Liver (tissue), 8 donors: ENCODE measurements at regions not wholly inside any gene's neighbourhood (a gene's known extent, or its start where the extent isn't known, plus 50 kb on each side); places are given as distances from the start of the nearest gene placed in this dataset.

ENCODE experiments used
- DNase-seq: peaks from one replicate; pipeline ENCODE4 v3.0.0-alpha.2; 2017; ENCODE audit warnings: low spot score
- H3K27ac ChIP-seq, 2 donors: one replicate each; pipeline ENCODE4 v1.7.0; 2013; ENCODE audit warnings: inconsistent platforms in 2 of 2, low read length in 2 of 2, control low read depth in 1 of 2, low read depth in 1 of 2, mild to moderate bottlenecking in 1 of 2
- H3K27me3 ChIP-seq, 4 donors: one replicate each; pipeline versions ENCODE4 v1.6.1 to v1.7.0; 2013; ENCODE audit warnings: low read length in 3 of 4, inconsistent platforms in 1 of 4, mild to moderate bottlenecking in 1 of 4, moderate library complexity in 1 of 4; ENCODE audit not compliant: control insufficient read depth in 4 of 4, insufficient read depth in 4 of 4
- H3K36me3 ChIP-seq, 4 donors: one replicate each; pipeline versions ENCODE4 v1.6.1 to v1.7.0; 2013; ENCODE audit warnings: low read length in 3 of 4, mild to moderate bottlenecking in 3 of 4, low read depth in 1 of 4, moderate library complexity in 1 of 4; ENCODE audit not compliant: control insufficient read depth in 4 of 4, insufficient read depth in 3 of 4
- H3K4me1 ChIP-seq, 4 donors: one replicate each; pipeline versions ENCODE4 v1.6.1 to v1.7.0; 2013; ENCODE audit warnings: low read length in 3 of 4, mild to moderate bottlenecking in 3 of 4, moderate library complexity in 1 of 4; ENCODE audit not compliant: control insufficient read depth in 4 of 4, insufficient read depth in 4 of 4
- H3K4me3 ChIP-seq, 3 donors: one replicate each; pipeline versions ENCODE4 v1.6.1 to v1.7.0; 2013; ENCODE audit warnings: low read length in 3 of 3, control low read depth in 1 of 3, low read depth in 1 of 3, mild to moderate bottlenecking in 1 of 3
- H3K9ac ChIP-seq, 2 donors: one replicate each; pipeline ENCODE4 v1.7.0; 2013; ENCODE audit warnings: low read length in 2 of 2, mild to moderate bottlenecking in 2 of 2, moderate library complexity in 2 of 2, control low read depth in 1 of 2, low read depth in 1 of 2
- H3K9me3 ChIP-seq, 4 donors: one replicate each; pipeline versions ENCODE4 v1.6.1 to v1.7.0; 2013; ENCODE audit warnings: low read length in 3 of 4; ENCODE audit not compliant: control insufficient read depth in 4 of 4
- ATF3 ChIP-seq: IDR thresholded peaks from 2 replicates; pipeline ENCODE4 v1.6.1; 2016; ENCODE audit warnings: antibody characterized with exemption
- EGR1 ChIP-seq, 2 donors: IDR thresholded peaks; 2 replicates each; pipeline ENCODE4 v1.6.1; 2016 to 2018; ENCODE audit warnings: antibody characterized with exemption in 2 of 2, low read depth in 2 of 2
- FOXA1 ChIP-seq: IDR thresholded peaks from 2 replicates; pipeline ENCODE4 v1.6.1; 2016; ENCODE audit warnings: antibody characterized with exemption
- FOXA2 ChIP-seq: IDR thresholded peaks from 2 replicates; pipeline ENCODE4 v1.6.1; 2016; ENCODE audit warnings: antibody characterized with exemption
- HNF4A ChIP-seq, 2 donors: conservative IDR thresholded peaks; 2 replicates each; pipeline ENCODE4 v1.6.1; 2016; ENCODE audit warnings: antibody characterized with exemption in 2 of 2, mild to moderate bottlenecking in 2 of 2
- HNF4G ChIP-seq: IDR thresholded peaks from 2 replicates; pipeline ENCODE4 v1.6.1; 2016; ENCODE audit warnings: antibody characterized with exemption
- JUND ChIP-seq, 2 donors: IDR thresholded peaks; 2 replicates each; pipeline ENCODE4 v1.6.1; 2016; ENCODE audit warnings: antibody characterized with exemption in 2 of 2
- RAD21 ChIP-seq, 2 donors: IDR thresholded peaks; 2 replicates each; pipeline ENCODE4 v1.6.1; 2016; ENCODE audit warnings: antibody characterized with exemption in 2 of 2, mild to moderate bottlenecking in 2 of 2
- REST ChIP-seq: IDR thresholded peaks from 2 replicates; pipeline ENCODE4 v1.6.1; 2016; ENCODE audit warnings: antibody characterized with exemption, mild to moderate bottlenecking
- RXRA ChIP-seq, 2 donors: IDR thresholded peaks; 2 replicates each; pipeline ENCODE4 v1.6.1; 2017 to 2018; ENCODE audit warnings: antibody characterized with exemption in 2 of 2, mild to moderate bottlenecking in 1 of 2
- SP1 ChIP-seq: IDR thresholded peaks from 2 replicates; pipeline ENCODE4 v1.6.1; 2018; ENCODE audit warnings: antibody characterized with exemption, mild to moderate bottlenecking
- TAF1 ChIP-seq: conservative IDR thresholded peaks from 2 replicates; pipeline ENCODE4 v1.6.1; 2016; ENCODE audit warnings: antibody characterized with exemption, mild to moderate bottlenecking
- YY1 ChIP-seq: IDR thresholded peaks from 2 replicates; pipeline ENCODE4 v1.6.1; 2016; ENCODE audit warnings: antibody characterized with exemption, mild to moderate bottlenecking
- ZBTB33 ChIP-seq: IDR thresholded peaks from 2 replicates; pipeline ENCODE4 v1.6.1; 2016; ENCODE audit warnings: antibody characterized with exemption
- WGBS: extraction: QIAGEN DNeasy Blood & Tissue Kit; methylation state at CpG from one replicate; pipeline ENCODE4 v1.1.7; 2013; 5-methylcytosine and 5-hydroxymethylcytosine counted together
- TF ChIP-seq, protein P1 (sequence below): fragments of 150-350 bp; IDR thresholded peaks from 2 replicates; pipeline ENCODE4 v1.5.1; 2017; ENCODE audit warnings: improper control_type of control experiment, low read depth, low read length; ENCODE audit not compliant: missing input control
- TF ChIP-seq, protein P2 (sequence below): IDR thresholded peaks from 2 replicates; pipeline ENCODE4 v1.6.1; 2016; ENCODE audit warnings: antibody characterized with exemption
- donor health status: healthy.
- donor health status: healthy.
- donor health status: healthy.
- donor health status: healthy.
- donor health status: healthy.

- no peaks in the 10 kb centered on the region for H3K9me3 ChIP-seq
- no peak overlapping the region for H3K9ac ChIP-seq
- H3K4me1 ChIP-seq, result peaks cover 3 to 16% (median 5%) of the 10 kb centered on the region in 4 donors
- WGBS, result 69% methylated on average over 8 of the region's 8 CpGs
- no peaks in the 10 kb centered on the region for H3K27me3 ChIP-seq
- DNase-seq, result no peak
- H3K36me3 ChIP-seq, result no peaks in the 10 kb centered on the region
- no peak overlapping the region for H3K4me3 ChIP-seq
- TF ChIP-seq ZBTB33, result no peak
- TF ChIP-seq RXRA (IDR thresholded peaks at IDR 0.05), result no peak
- TF ChIP-seq, protein P1, sequence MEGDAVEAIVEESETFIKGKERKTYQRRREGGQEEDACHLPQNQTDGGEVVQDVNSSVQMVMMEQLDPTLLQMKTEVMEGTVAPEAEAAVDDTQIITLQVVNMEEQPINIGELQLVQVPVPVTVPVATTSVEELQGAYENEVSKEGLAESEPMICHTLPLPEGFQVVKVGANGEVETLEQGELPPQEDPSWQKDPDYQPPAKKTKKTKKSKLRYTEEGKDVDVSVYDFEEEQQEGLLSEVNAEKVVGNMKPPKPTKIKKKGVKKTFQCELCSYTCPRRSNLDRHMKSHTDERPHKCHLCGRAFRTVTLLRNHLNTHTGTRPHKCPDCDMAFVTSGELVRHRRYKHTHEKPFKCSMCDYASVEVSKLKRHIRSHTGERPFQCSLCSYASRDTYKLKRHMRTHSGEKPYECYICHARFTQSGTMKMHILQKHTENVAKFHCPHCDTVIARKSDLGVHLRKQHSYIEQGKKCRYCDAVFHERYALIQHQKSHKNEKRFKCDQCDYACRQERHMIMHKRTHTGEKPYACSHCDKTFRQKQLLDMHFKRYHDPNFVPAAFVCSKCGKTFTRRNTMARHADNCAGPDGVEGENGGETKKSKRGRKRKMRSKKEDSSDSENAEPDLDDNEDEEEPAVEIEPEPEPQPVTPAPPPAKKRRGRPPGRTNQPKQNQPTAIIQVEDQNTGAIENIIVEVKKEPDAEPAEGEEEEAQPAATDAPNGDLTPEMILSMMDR, result no peak
- no peak for TF ChIP-seq HNF4G
- TF ChIP-seq RAD21 (IDR thresholded peaks at IDR 0.05), result no peak
- no peak for TF ChIP-seq SP1
- no peak for TF ChIP-seq REST
- TF ChIP-seq, protein P2, sequence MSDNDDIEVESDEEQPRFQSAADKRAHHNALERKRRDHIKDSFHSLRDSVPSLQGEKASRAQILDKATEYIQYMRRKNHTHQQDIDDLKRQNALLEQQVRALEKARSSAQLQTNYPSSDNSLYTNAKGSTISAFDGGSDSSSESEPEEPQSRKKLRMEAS, result no peak
- TF ChIP-seq EGR1 (IDR thresholded peaks at IDR 0.05; ENCODE audit: low read depth in 2 of 2), result no peak
- no peak for TF ChIP-seq HNF4A (conservative IDR thresholded peaks at IDR 0.05)
- no peak for TF ChIP-seq JUND (IDR thresholded peaks at IDR 0.05)
- no peak for TF ChIP-seq ATF3
- TF ChIP-seq FOXA1, result no peak
- TF ChIP-seq YY1, result no peak
- TF ChIP-seq TAF1, result no peak
- no peak for TF ChIP-seq FOXA2
- no peak overlapping the region for H3K27ac ChIP-seq
These were observed 548.0 kb downstream of the ETS1 start for GRCh38 chr11:128039140-128040021.
